GM06990 (cell line): ENCODE measurements at regions not wholly inside any gene's neighbourhood (a gene's known extent, or its start where the extent isn't known, plus 50 kb on each side); places are given as distances from the start of the nearest gene placed in this dataset.
"Not testable (repeated sequence)": the region's sequence is repeated elsewhere in the genome, so short reads cannot be mapped to it uniquely, and the experiment has no call there.

Experiments
- DNase-seq: peaks from one replicate; pipeline ENCODE4 v3.0.0-alpha.2; 2011; ENCODE audit not compliant: insufficient read length; ENCODE audit errors: extremely low read depth
- H3K27me3 ChIP-seq: replicated peaks from 2 replicates; pipeline ENCODE4 v1.6.0; 2011; ENCODE audit warnings: low read length; ENCODE audit not compliant: control insufficient read depth, insufficient read depth
- H3K36me3 ChIP-seq: 2 replicates; pipeline ENCODE4 v1.5.1; 2011; ENCODE audit warnings: low read length; ENCODE audit not compliant: control insufficient read depth, insufficient read depth
- H3K4me3 ChIP-seq: replicated peaks from 2 replicates; pipeline ENCODE4 v1.5.1; 2011; ENCODE audit warnings: low read depth, mild to moderate bottlenecking, control low read depth, low read length
- CTCF ChIP-seq: IDR thresholded peaks from 2 replicates; pipeline ENCODE4 v1.5.1; 2011; ENCODE audit warnings: low read length, control low read depth, mild to moderate bottlenecking, inconsistent platforms; ENCODE audit not compliant: insufficient read depth, poor library complexity, severe bottlenecking

- no peak for TF ChIP-seq CTCF
- H3K36me3 ChIP-seq, result no peaks in the 10 kb centered on the region
- no peaks in the 10 kb centered on the region for H3K27me3 ChIP-seq
- no peak for DNase-seq
- H3K4me3 ChIP-seq, result no peak overlapping the region
Observed at GRCh38 chr6:6453186-6453585, 132.7 kb upstream of the F13A1 start.

GRCh38 chr6:6455272-6455671 lies 133.2 kb upstream of the LY86 start:
- no peaks in the 10 kb centered on the region for H3K27me3 ChIP-seq
- no peak for DNase-seq
- H3K36me3 ChIP-seq, result no peaks in the 10 kb centered on the region
- TF ChIP-seq CTCF, result no peak
- H3K4me3 ChIP-seq, result no peak overlapping the region

DNA sequence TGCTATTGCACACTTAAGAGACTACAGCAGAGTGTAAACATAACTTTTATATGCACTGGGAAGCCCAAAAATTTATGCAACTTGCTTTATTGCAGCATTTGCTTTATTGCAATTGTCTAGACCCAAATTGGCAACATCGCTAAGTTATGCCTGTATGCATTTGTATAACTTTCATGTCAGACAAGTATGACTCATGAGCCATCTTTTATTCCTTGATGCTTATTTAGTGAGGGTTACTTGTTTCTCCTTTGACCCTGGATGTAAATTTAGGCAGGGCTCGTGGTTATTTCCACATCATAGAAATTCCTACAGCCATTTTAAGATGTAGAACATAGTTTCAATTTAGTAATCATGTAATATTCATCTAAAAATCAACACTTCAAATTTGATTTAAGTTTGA lies 130.3 kb upstream of the LY86 start:
- TF ChIP-seq CTCF, result no peak
- no peak overlapping the region for H3K4me3 ChIP-seq
- no peak for DNase-seq
- no peaks in the 10 kb centered on the region for H3K27me3 ChIP-seq
- no peaks in the 10 kb centered on the region for H3K36me3 ChIP-seq

DNA sequence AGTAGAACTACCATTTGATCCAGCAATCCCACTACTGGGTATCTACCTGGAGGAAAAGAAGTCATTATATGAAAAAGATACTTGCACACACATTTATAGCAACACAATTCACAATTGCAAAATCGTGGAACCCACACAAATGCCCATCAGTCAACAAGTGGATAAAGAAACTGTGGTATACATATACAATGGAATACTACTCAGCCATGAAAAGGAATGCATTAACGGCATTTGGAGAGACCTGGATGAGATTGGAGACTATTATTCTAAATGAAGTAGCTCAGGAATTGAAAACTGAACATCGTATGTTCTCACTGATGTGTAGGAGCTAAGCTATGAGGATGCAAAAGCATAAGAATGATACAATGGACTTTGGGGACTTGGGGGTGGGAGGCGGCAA lies 128.6 kb upstream of the LY86 start:
- not testable (repeated sequence) for H3K27me3 ChIP-seq, H3K36me3 ChIP-seq, DNase-seq, H3K4me3 ChIP-seq

- no peak for DNase-seq
- no peak for TF ChIP-seq CTCF
- Histone ChIP-seq H3K36me3 (no peaks in the 10 kb centered on the region), H3K27me3 (no peaks in the 10 kb centered on the region), H3K4me3 (no peak overlapping the region)
Observed at GRCh38 chr6:6460416-6460815, 128.1 kb upstream of the LY86 start.

- H3K27me3 ChIP-seq, result no peaks in the 10 kb centered on the region
- no peak overlapping the region for H3K4me3 ChIP-seq
- no peak for DNase-seq
- H3K36me3 ChIP-seq, result no peaks in the 10 kb centered on the region
- TF ChIP-seq CTCF, result no peak
Observed at GRCh38 chr6:6461138-6461537, 127.4 kb upstream of the LY86 start.
